T-helper 1 cell treated with Interleukin-12 subunit alpha and Interleukin-12 subunit beta and Interleukin-4 antibody, amounts not matched to agents 30 ng/mL and 1 ng/mL, for 36 hours (primary cell): ENCODE measurements at regions not wholly inside any gene's neighbourhood (a gene's known extent, or its start where the extent isn't known, plus 50 kb on each side); places are given as distances from the start of the nearest gene placed in this dataset.

ENCODE experiments used
- intact Hi-C: fragments of 100-400 bp; cut with micrococcal nuclease; formaldehyde crosslinking; loops from one replicate; pipeline ENCODE4 v1.15.1; 2024

- intact Hi-C loops = no loop called here
Measured at GRCh38 chr4:163582703-163583102, 88.2 kb downstream of the TMA16 start.

GRCh38 chr4:163587867-163588266 is 93.4 kb downstream of the TMA16 start:
- intact Hi-C loops = no loop called here

GRCh38 chr4:163588532-163588931 is 94.0 kb downstream of the TMA16 start:
- intact Hi-C loops = no loop called here

- intact Hi-C loops = no loop called here
Measured at GRCh38 chr4:163590103-163590502, 95.6 kb downstream of the TMA16 start.

GRCh38 chr4:163590619-163591264 is 96.3 kb downstream of the TMA16 start:
- intact Hi-C loops = no loop called here

- intact Hi-C loops = no loop called here
Measured at GRCh38 chr4:163591614-163592020, 97.1 kb downstream of the TMA16 start.

GRCh38 chr4:163592212-163592611 is 97.7 kb downstream of the TMA16 start:
- intact Hi-C loops = no loop called here

GRCh38 chr4:163595580-163595979 is 101.1 kb downstream of the TMA16 start:
- intact Hi-C loops = no loop called here

GRCh38 chr4:163598028-163598427 is 103.5 kb downstream of the TMA16 start:
- intact Hi-C loops = no loop called here

GRCh38 chr4:163598489-163598888 is 104.0 kb downstream of the TMA16 start:
- intact Hi-C loops = no loop called here

- intact Hi-C loops = no loop called here
Measured at GRCh38 chr4:163600727-163601126, 106.2 kb downstream of the TMA16 start.

GRCh38 chr4:163603257-163603656 is 108.8 kb downstream of the TMA16 start:
- intact Hi-C loops = no loop called here

- intact Hi-C loops = no loop called here
Measured at GRCh38 chr4:163606896-163607691, 112.6 kb downstream of the TMA16 start.

- intact Hi-C loops = no loop called here
Measured at GRCh38 chr4:163609019-163609418, 114.5 kb downstream of the TMA16 start.

- intact Hi-C loops = no loop called here
Measured at GRCh38 chr4:163610648-163611047, 116.2 kb downstream of the TMA16 start.

GRCh38 chr4:163611182-163611581 is 116.7 kb downstream of the TMA16 start:
- intact Hi-C loops = no loop called here

- intact Hi-C loops = no loop called here
Measured at GRCh38 chr4:163611784-163612445, 117.4 kb downstream of the TMA16 start.

GRCh38 chr4:163612762-163613161 is 118.3 kb downstream of the TMA16 start:
- intact Hi-C loops = no loop called here

- intact Hi-C loops = no loop called here
Measured at GRCh38 chr4:163613383-163613782, 118.9 kb downstream of the TMA16 start.

GRCh38 chr4:163614866-163615265 is 120.4 kb downstream of the TMA16 start:
- intact Hi-C loops = no loop called here

- intact Hi-C loops = no loop called here
Measured at GRCh38 chr4:163618845-163619244, 124.4 kb downstream of the TMA16 start.

- intact Hi-C loops = no loop called here
Measured at GRCh38 chr4:163620738-163621137, 126.2 kb downstream of the TMA16 start.
